Mesodermal cell (in vitro differentiated cells): ENCODE measurements at regions not wholly inside any gene's neighbourhood (a gene's known extent, or its start where the extent isn't known, plus 50 kb on each side); places are given as distances from the start of the nearest gene placed in this dataset.

ENCODE experiments used
- H3K27ac ChIP-seq: 2 replicates; pipeline ENCODE4 v1.7.0; 2013; ENCODE audit warnings: mild to moderate bottlenecking, low read depth, low read length, moderate library complexity; ENCODE audit not compliant: severe bottlenecking
- H3K36me3 ChIP-seq: 2 replicates; pipeline ENCODE4 v1.7.1; 2013; ENCODE audit warnings: mild to moderate bottlenecking, low read length, moderate library complexity; ENCODE audit not compliant: control insufficient read depth, insufficient read depth
- H3K4me1 ChIP-seq: one replicate; pipeline ENCODE4 v1.7.1; 2013; ENCODE audit warnings: mild to moderate bottlenecking, low read length; ENCODE audit not compliant: insufficient read depth, control insufficient read depth, poor library complexity, severe bottlenecking
- H3K4me3 ChIP-seq: 2 replicates; pipeline ENCODE4 v1.7.0; 2013; ENCODE audit warnings: low read length, control low read depth, mild to moderate bottlenecking; ENCODE audit not compliant: insufficient read depth, poor library complexity, severe bottlenecking; ENCODE audit errors: extremely low read depth
- H3K9me3 ChIP-seq: 2 replicates; pipeline ENCODE4 v1.7.1; 2013; ENCODE audit warnings: mild to moderate bottlenecking, low read length, moderate library complexity; ENCODE audit not compliant: control insufficient read depth
- WGBS, 2 experiments: methylation state at CpG; one replicate each; pipeline ENCODE4 v1.1.5; 2013; ENCODE audit warnings: missing lambda C conversion rate in 2 of 2; ENCODE audit not compliant: insufficient coverage in 2 of 2; 5-methylcytosine and 5-hydroxymethylcytosine counted together

GRCh38 chr12:96131230-96131788 lies 62.9 kb upstream of the ELK3 start:
- H3K9me3 ChIP-seq: no peaks in the 10 kb centered on the region
- H3K4me1 ChIP-seq: peaks cover 11% of the 10 kb centered on the region
- H3K36me3 ChIP-seq: no peaks in the 10 kb centered on the region
- 78 to 92% methylated on average over 5 of the region's 5 CpGs for WGBS, 2 experiments
- no peak overlapping the region for H3K27ac ChIP-seq
- no peak overlapping the region for H3K4me3 ChIP-seq

- H3K9me3 ChIP-seq: no peaks in the 10 kb centered on the region
- no peak overlapping the region for H3K4me3 ChIP-seq
- no peaks in the 10 kb centered on the region for H3K36me3 ChIP-seq
- H3K4me1 ChIP-seq: peaks cover 16% of the 10 kb centered on the region
- 83 to 90% methylated on average over 1 of the region's 4 CpGs for WGBS, 2 experiments
- H3K27ac ChIP-seq: no peak overlapping the region
Observed at GRCh38 chr12:96132819-96133218, 61.4 kb upstream of the ELK3 start.

GRCh38 chr12:96134200-96134599 lies 60.0 kb upstream of the ELK3 start:
- Histone ChIP-seq H3K27ac (no peak overlapping the region), H3K9me3 (no peaks in the 10 kb centered on the region), H3K36me3 (no peaks in the 10 kb centered on the region), H3K4me1 (peaks cover 16% of the 10 kb centered on the region), H3K4me3 (no peak overlapping the region)
- 89 to 100% methylated on average over 4 to 5 of the region's 5 CpGs for WGBS, 2 experiments

GRCh38 chr12:96136161-96136560 lies 58.0 kb upstream of the ELK3 start:
- peaks cover 9% of the 10 kb centered on the region for H3K9me3 ChIP-seq
- peak overlapping the region; percentile 84 for H3K27ac ChIP-seq

GRCh38 chr12:96136725-96137378 lies 57.3 kb upstream of the ELK3 start:
- Histone ChIP-seq H3K9me3 (peaks cover 9% of the 10 kb centered on the region), H3K36me3 (no peaks in the 10 kb centered on the region), H3K4me1 (peaks cover 31% of the 10 kb centered on the region), H3K27ac (peak overlapping the region; percentile 84), H3K4me3 (no peak overlapping the region)
- 100% methylated on average over 1 of the region's 4 CpGs; no CpG with 5 or more reads in 1 of the 2 experiments for WGBS, 2 experiments

More at GRCh38 chr12:96136161-96136560, 58.0 kb upstream of the ELK3 start:
- Histone ChIP-seq H3K4me3 (no peak overlapping the region), H3K36me3 (no peaks in the 10 kb centered on the region), H3K4me1 (peaks cover 24% of the 10 kb centered on the region)
- WGBS, 2 experiments: 72 to 82% methylated on average over 3 of the region's 3 CpGs

GRCh38 chr12:96140174-96140573 lies 54.0 kb upstream of the ELK3 start:
- 83 to 90% methylated on average over 2 of the region's 2 CpGs for WGBS, 2 experiments
- H3K9me3 ChIP-seq: peaks cover 9% of the 10 kb centered on the region
- H3K4me3 ChIP-seq: no peak overlapping the region
- H3K36me3 ChIP-seq: no peaks in the 10 kb centered on the region
- H3K27ac ChIP-seq: no peak overlapping the region
- peaks cover 45% of the 10 kb centered on the region for H3K4me1 ChIP-seq

GRCh38 chr12:96141216-96141912 lies 52.8 kb upstream of the ELK3 start:
- H3K4me1 ChIP-seq: peaks cover 37% of the 10 kb centered on the region
- peaks cover 9% of the 10 kb centered on the region for H3K9me3 ChIP-seq
- H3K27ac ChIP-seq: peak overlapping the region; percentile 90
- H3K36me3 ChIP-seq: no peaks in the 10 kb centered on the region
- no peak overlapping the region for H3K4me3 ChIP-seq
- WGBS, 2 experiments: 57 to 73% methylated on average over 3 to 4 of the region's 5 CpGs

- H3K4me3 ChIP-seq: no peak overlapping the region
- H3K9me3 ChIP-seq: peaks cover 9% of the 10 kb centered on the region
- 86 to 89% methylated on average over 5 of the region's 6 CpGs for WGBS, 2 experiments
- H3K4me1 ChIP-seq: peaks cover 33% of the 10 kb centered on the region
- peak overlapping the region; percentile 57 for H3K27ac ChIP-seq
- H3K36me3 ChIP-seq: no peaks in the 10 kb centered on the region
Observed at GRCh38 chr12:96143392-96143791, 50.8 kb upstream of the ELK3 start.

- WGBS, 2 experiments: 69 to 76% methylated on average over 5 to 6 of the region's 6 CpGs
- peak overlapping the region; percentile 57 for H3K27ac ChIP-seq
- peaks cover 33% of the 10 kb centered on the region for H3K4me1 ChIP-seq
- peaks cover 9% of the 10 kb centered on the region for H3K9me3 ChIP-seq
- no peaks in the 10 kb centered on the region for H3K36me3 ChIP-seq
- H3K4me3 ChIP-seq: no peak overlapping the region
Observed at GRCh38 chr12:96143827-96144565, 50.2 kb upstream of the ELK3 start.
